ENCODE measurements at regions not wholly inside any gene's neighbourhood (a gene's known extent, or its start where the extent isn't known, plus 50 kb on each side); places are given as distances from the start of the nearest gene placed in this dataset.

DNA sequence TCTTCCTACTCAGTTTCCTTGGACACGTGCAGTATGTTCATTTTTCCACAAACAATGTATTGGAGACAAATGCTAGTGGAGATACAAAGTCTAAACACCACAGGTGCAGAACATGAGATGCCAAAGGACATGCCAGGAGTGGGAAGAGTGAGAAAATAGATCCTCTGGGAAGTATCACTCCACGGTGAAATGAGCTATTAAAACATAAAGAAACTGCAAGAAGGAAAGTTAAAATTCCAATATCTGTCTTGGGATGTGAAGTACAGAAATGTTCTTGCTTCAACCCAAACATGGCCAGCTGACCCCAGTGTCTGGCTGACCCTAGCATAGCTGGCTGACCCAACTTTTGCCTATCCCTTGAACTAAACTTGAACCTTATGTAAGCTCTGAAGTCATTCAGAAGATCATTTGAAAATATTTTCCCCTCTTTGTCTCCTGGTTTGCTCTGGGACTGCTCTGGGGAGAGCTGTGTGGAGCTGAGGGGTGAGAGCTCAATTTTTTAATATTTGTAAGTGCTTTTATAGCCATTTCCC lies 59.5 kb downstream of the FZD1 start:
- no peak for DNase-seq

DNA sequence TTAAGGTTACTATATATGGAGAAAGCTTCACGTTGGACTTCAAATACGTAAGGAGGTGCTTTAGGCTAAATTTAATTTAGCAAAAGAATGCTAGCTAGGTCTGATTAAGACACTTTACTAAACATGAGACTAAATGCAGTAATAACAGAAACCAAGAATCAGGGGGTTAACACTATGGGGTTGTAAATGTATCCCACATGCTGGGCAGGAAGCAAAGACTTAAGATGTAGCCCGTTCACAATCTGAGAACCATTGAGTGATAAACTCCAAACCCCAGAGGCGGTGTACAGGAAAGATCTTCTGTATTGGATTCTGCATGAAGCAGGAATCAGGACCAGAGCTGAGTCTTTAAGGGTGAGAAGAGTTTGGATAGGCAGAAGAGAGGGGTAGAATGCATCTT lies 60.4 kb downstream of the FZD1 start:
- DNase-seq, result no peak

DNA sequence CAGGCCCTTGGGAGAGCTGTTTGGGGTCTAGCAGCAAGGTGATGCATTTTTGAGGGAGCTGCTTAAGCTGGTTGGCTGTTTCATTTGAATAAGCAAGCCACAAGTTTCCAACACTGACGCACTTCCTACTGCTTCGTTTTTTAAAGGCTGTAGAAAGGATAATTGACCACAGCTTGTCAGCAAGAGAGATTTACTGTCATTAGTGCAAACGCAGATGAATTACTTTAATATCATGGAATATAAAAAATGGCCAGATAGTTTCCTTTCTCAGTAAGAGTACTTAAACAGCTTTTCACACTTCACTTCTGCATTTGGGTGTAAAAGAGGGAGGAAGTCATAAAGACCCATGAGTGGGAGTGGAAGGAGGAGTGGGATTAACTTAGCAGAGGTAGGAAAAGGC lies 61.5 kb downstream of the FZD1 start:
- peak; percentile 42 for DNase-seq

DNA sequence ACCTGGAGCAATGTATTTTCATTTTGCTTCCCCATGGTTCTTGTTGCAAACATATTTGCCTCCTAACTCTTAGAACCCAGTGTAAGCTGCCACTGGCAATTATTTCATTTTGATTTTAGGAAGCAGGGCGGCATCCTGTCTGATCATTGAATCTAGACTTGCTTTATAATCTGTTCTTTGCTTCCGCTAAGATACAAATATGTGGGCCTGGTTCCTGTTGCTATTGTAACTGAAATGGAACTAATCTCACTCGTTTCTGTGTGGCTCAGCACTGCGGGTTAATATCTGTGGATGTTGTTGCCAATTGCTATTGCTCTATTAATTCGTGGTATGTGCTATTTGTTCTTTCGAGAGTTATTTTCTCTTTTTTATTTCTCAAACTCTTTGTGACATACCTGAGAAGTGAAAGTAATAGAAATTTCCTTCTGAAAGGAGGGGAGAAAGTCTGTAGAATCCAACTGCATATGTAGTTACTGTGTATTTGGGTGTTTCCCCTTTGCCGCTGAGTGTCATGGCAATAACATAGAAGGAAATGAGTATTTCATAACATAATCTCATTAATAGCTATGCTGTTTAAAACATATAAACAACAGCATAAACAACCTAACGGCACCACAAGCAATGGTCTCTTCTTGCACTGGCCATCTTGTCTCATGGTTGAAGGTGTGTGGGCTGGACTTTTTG lies 62.4 kb downstream of the FZD1 start:
- no peak for DNase-seq

DNA sequence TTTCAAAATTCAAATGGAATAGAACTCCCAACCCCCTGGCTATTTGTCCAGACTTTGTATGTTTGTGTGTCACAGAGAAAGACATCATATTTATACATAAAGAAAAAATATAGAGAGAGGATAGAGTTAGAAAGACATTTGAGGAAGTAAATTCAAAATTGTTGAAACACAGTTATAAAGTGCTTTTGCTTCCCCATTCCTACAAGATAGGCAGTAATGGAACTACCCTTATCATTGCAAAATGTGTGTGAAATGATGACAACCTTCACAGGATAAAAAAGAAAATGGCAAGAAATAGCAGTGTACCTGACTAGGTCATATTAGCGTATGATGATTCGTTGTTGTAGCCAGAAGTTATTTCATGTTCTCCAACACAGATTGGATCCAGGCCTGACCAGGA lies 63.1 kb downstream of the FZD1 start:
- no peak for DNase-seq

DNA sequence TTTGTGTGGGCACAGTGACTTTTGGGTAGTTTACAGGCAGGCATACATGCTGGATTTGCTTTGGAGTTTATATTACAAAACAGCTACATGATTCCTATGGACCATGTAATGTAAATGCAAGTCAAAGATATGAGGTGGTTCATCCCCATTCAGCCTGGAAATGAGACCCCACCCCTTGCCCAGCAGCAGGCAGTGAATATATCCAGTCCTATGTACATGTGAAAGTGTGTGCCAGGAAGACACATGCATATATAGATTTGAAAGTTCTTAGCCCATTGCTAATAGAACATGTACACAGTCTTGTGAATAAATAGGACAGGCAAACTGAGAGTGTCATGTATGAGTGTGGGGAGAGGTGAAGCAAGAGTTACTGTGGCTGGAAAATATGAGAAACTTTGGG lies 65.3 kb downstream of the FZD1 start:
- no peak for DNase-seq

DNA sequence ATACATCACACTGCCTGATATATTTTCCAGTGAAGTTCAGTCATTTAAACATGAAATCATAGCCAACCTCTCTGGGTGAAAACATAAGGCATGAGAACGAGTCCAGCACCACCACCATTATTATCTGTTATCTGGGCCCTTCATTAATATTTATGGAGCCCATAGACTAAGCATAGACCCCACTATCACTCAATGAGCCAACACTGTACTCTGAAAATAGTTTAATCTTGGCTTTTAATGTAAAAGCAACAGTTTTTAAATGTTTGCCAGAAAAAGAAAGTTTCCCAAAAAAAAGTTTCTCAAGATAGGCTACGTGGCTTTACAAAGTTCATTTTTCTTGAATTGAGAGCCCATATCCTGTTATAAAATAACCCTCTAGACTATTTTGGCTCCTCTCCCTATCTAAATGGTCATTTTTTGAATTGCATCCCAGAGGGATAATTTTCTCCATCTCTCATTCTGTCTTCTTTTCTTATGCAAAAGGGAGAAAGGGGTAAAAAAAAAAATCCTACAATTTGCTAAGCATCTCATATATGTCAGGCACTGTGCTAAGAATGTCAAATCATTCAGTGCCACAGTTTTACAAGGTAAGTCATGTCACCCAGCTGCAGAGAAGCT lies 66.1 kb downstream of the FZD1 start:
- DNase-seq, result no peak

DNA sequence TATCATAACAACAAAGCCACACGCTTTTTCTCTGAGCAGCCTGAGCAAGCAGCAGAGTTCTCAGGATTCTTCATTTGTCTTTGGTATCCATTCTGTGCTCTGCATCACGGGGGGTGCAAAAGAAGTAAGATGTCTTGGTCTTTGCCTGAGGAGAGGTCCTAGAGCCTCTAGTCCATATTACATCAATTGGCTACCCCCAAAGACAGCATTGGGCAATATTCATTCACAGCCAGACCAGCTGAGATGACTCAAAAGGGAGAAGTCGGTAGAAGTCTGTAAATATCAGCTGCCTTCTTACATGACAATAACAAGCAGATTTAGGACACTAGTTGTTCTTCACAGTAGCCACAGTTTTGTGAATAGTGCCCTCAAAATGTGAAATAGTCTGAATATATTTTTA lies 66.6 kb downstream of the FZD1 start:
- no peak for DNase-seq

DNA sequence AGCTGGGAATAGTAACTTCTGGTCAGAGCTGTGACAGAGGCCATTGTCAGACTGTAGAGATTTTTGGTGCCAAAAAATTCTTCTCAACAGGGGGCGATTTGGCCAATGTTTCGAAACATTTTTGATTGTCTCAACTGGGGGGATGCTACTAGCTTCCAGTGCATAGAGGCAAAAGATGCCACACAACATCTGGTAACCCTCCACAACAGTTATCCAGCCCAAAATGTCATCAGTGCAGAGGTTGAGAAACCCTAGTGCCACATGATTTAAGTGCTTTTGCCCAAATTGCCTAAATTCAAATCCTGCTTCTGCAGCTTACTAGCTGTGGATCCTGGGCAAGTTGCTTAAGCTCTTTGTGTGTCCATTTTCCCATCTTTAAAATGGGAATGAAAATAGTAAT lies 71.9 kb downstream of the FZD1 start:
- DNase-seq, result no peak

DNA sequence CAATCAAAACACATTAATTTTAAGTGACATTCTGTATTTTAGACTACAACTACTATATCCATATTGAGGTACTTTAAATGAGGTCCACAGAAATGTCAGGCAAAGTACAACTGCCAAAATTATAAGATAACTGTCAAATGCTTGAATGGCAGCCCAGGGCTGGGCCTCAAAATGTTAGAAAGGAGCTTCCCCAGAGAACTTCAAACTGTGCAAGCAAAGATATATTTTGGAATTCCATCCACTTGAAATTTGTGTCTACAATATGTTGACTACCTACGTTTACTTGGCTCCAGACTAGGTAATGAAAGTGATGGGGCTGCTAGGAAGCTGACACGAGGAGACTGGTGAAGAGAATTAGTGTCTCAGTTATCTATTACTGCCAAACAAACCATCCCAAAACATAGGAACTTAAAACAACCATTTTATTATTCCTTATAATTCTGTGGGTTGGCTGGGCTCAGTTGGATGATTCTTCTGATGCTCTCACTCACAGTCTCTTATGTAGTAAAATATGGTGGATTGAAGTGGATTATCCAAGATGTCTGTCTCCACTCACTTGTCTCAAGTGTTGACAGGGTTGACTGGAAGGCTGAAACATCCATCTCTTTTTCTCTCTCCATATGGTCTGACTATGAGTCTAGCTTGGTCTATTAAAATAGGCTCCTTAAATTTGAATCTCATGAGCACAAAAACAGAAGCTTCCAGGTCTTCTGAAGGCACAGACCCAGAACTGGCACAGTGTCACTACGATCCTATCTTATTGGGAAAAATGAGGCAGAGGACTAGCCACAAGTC lies 74.2 kb downstream of the FZD1 start:
- DNase-seq, result no peak

DNA sequence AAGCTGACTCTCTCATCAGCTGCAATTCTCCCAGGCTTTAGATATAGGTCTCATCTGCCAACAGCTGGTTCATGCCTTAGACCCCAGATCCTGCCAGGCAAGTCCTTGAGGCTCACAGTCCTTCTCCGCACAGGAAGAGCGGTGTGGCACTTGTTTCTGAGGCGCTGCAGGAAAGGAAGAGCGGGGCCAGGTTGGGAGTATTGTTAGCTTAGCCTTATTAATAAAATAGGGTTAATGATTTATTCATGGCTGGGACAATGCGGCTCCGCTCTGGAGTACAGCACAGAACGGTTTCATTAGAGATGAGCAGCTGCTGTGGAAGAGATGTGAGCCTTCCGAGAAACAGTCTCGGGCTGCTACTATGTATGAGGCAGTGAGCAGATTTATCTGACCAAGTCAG lies 78.1 kb downstream of the FZD1 start:
- DNase-seq, result no peak

DNA sequence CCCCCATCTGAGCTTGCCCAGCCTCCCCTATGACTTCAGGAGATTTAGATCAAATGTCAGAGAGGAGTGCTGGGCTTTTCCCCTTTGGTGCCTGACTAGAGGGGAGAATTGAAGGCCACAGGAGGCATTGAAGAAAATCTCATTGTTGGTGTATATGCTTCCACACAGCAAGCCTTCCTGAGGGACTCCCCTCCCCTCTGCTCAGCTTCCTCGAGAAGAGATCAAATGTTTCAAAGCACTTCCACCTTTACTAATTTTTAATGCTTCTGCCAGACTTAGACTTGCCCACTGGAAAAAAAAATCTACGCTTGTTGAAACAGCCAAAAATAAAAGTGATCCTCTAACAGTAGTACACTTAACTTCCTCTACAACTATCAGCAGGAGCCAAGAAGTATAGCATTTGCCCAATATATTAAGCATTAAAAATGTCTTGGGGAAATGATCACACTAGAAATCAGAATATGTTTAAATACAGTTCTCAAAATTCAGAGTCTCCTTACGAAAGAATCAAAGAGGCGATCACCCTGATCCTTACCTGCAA lies 79.3 kb downstream of the FZD1 start:
- DNase-seq, result no peak

DNA sequence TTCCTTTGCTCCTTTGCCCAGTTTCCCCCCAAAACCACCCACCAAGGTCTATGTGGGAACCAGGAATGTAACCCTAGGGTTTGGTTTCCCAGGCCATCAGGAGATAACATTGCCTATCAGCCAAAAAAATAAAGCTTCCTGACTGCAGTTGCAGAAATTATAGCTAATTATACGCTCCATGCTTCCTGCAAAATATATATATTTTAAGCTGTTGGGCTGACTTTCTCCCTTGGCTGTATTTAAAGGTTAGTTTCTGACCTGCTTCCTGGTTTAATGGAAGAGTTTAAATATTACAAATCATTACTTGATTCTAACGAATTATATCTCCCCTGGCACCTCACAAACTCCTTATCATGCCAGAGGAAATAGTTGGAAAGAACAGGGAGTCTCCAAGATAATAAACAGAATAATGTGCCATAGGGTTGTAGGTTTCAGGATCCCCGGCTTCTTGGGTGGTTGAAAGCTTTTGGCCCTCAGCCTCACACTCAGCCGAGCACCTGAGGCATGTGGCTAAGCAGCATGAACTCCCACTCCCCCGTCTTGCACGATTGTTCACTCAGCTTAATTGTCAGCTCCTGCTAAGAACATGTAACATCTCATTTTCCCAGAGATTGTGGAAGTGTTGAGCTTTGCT lies 79.9 kb downstream of the FZD1 start:
- no peak for DNase-seq

DNA sequence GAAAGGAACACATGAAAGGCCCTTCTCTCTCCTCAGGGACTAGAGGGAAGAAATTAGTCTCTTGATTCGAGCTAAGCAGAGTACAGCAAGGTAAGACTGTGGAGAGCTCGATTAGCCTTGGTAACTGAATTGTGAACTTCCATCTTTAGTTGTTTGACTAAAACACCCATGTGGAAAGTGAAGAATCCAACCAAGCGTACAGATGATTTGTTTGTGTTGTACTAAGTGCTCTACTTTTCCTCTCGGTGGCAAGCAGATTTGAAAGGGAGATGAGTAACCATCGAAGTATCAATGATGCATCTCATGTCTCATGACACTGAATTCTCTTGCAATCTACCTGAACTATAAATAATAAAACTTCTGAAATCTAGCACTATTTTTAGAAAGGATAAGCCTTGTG lies 80.7 kb downstream of the FZD1 start:
- DNase-seq, result no peak

DNA sequence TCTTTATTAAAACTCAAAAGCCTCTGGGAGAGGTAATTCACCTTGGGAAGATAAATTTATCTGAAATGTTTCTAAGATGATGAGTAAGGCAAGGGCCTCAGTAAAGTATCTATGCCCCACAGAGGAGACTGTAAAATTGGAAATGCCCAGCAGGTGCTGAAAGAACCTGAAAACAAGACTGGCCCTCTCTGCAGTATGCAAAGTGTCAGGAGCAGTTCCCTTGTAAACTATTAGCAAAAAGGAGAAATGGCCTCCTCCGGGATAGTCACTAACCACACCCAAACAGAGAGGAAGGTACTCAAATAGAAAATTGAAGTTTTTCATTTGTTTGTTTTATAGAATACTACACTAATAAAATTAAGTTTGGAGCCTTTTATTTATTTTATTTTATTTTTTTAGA lies 81.2 kb downstream of the FZD1 start:
- no peak for DNase-seq

DNA sequence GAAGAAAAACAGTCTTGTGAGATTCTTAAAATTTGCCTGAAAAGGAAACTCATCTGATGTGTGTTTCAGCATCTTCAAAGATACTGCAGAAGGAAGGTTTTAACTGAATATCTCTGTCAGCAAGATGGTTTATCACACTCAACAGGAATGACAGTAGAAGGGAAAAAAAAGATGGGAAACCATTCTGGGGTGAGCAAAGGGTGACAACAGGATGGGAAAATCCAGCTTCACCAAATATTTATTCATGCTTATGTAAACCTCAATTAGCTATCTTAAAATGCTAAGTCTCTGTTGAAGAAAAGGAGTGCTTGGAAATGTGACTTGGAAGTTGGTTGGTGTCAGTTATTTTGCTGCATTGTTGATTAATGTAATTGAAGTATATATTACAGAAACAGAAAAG lies 82.2 kb downstream of the FZD1 start:
- DNase-seq, result no peak

DNA sequence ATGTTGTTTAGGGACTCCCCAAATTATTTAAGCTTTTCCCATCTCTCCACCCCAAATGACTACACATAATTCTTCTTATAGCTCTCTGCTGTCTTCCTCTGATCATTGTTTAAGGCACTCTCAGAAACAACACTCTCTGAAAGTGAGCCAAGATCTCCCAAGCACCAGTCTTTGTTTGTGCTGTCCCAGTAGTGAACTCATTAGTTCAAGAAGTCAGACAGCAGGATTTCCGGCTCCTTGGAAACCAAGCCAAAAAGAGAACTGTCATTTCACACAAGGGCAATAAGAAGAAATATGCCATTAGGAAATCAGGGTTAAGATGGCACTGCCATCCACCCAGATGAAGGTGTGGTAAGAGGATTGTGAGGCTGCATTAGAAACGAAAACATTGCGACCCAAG lies 83.1 kb downstream of the FZD1 start:
- peak; percentile 72 for DNase-seq

DNA sequence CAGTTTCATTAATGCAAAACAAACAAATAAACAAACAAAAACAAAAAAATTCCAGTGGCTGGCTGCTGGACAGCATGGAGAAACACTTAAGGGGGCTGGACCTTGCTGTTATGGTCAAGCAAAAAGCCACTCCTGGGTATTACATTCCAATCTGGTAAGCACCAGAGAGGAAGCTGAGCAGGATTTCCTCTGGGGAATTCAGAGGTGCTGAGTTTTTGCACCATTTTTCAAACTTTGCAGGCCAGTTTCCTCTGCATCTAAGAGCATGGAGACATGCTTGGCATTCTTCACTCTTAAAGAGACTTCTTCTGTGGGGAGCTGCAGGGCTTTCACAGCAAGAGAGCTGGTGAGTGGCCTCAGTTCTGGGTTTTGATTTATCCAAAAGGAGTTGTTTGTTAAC lies 84.5 kb downstream of the FZD1 start:
- no peak for DNase-seq

DNA sequence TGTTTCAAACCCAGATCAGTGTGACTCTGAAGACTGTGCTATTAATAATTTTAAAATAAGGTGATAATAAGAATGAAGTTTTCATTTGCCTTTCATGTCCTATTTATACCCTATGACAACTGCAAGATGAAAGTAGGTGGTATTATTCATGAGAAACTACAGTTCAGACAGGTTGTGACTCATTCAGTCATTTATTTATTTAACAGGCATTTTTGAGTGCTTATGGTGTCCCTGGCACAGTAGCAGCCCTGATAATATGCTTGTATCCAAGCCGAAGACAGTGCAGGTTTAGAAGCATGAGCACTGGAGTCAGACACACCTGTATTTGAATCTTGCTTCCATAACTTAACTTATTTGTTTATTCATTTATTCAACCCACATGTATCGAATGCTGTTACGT lies 87.1 kb downstream of the FZD1 start:
- DNase-seq, result no peak

DNA sequence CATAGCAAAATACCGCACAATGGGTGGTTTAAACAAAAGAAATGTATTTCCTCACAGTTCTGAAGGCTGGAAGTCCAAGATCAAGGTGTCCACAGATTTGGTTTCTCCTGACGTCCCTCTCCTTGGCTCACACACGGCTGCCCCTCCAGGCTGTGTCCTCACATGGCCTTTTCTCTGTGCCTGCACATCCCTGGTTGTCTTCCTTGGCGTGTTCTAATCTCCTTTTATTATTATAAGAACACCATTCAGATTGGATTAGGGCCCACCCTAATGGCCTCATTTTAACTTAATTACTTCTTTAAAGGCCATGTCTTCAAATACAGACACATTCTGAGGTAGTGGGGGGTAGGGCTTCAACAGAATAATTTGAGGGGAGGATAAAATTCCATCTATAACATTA lies 87.9 kb downstream of the FZD1 start:
- no peak for DNase-seq

DNA sequence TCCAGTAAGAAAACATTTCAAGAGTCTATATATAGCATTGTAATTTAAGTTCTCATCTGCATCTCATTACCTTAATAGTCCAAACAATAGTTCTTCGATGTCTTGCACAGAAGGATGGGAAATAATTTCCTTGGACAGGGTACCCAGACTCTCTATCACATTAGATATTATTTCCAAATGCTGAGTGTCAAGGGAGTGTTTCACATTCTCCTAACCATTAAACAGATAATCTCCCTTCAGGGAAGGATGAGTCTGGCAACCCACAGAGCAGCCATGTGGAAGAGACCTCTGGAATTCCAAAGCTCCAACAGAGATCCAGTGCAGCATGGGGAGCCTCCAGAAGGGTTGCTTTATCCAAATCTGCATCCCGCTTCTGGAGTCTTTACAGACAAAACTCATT lies 89.6 kb downstream of the FZD1 start:
- DNase-seq, result no peak

DNA sequence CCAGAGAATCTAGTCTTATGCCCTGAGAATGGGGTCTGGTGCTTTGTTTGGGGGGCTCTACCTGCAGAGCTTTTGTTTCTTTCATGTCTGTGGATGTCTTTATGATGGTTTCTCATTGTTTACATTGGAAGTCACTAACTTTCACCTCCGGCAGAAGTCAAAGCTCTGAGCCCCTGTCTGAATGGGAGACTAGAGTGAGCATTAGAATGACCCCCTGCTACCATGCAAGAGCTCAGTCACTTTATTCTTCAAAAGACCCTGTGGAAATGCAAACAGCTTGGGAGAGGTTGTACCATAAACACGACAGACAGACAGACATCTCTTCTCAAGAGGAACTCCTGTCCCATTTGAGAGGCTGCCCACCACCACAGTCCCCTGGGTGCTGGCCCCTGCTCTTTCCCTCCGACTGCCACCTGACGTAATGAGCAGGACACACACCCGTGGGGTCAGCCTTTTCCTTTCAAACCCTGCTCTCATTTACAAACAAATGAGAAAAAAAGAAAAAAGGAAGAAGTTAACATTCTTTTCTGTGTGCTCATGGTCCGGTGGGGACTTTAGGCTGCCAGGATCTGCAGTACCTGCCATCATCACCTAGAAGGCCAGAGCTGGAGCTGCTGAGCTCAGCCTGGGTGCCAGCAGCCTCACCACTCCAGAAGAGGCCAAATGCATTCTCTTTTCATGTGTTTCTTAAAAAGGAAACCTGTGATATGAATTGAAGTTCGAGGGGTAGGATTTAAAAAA lies 91.6 kb downstream of the FZD1 start:
- no peak for DNase-seq
